ENCODE measurements at regions not wholly inside any gene's neighbourhood (a gene's known extent, or its start where the extent isn't known, plus 50 kb on each side); places are given as distances from the start of the nearest gene placed in this dataset.
"Not testable (repeated sequence)": the region's sequence is repeated elsewhere in the genome, so short reads cannot be mapped to it uniquely, and the experiment has no call there.

DNA sequence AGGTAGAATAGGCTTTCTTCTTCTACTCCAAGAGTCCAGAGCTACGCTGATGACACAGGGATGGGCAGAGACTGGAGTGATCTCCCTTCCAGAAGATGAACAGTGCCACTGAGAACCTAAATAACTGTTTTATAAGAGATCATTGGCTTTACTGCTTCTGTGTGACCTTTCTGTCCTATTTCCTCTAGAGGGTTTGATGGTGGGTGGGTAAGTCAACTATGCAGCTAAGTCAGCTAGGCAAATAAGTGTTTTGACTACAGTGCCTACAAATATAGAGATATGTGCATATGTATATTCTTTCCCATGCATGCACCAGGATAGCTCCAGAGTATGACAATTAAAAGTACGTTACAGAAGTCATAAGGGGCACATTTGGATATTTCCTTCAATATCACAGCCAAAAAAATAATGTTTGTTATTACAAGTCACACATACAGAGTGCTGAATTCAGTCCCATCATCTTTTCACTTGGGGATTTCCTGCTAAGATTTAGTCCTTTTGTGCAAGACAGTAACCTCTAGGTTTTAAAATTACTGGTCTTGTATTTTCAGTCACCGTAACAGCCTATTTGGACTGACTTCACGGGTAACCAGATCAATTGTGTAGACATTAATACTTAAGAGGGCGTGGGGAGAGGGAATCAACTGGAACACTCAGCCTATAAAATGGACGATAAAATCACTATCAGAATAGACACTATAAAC lies 412.6 kb upstream of the SOX5 start:
- H3K27ac Mint-ChIP-seq: no peak overlapping the region
- ChIA-PET CTCF (no interaction called here), POLR2A (no interaction called here)
- H3K4me3 Mint-ChIP-seq: no peak overlapping the region
- no peaks in the 10 kb centered on the region for H3K9me3 Mint-ChIP-seq
- no peaks in the 10 kb centered on the region for H3K27me3 Mint-ChIP-seq
- H3K36me3 Mint-ChIP-seq (ENCODE audit: low read depth): no peaks in the 10 kb centered on the region
- no peak for DNase-seq
- no peaks in the 10 kb centered on the region for H3K4me1 Mint-ChIP-seq

DNA sequence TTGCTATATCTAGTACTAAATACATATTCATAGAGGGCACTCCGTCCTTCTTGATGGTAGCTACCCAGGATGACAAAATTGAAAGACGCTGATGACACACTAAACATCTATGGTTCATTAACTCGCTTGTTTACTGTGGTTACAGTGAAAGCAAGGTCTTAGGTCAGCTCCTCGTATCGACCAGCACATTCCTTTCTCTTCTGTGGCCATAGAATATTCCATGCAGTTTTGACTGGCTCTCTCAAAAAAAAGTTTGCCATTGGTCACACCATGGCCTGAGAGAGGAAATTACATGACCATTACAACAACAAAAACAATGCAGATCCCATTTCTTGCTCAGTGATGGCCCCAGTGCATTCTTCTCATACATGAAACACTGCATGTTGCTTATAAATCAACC lies 411.4 kb upstream of the SOX5 start:
- Mint-ChIP-seq H3K9me3 (no peaks in the 10 kb centered on the region), H3K27ac (no peak overlapping the region), H3K4me1 (no peaks in the 10 kb centered on the region), H3K27me3 (no peaks in the 10 kb centered on the region), H3K36me3 (ENCODE audit: low read depth) (no peaks in the 10 kb centered on the region), H3K4me3 (no peak overlapping the region)
- no peak for DNase-seq
- CTCF ChIA-PET: no interaction called here
- POLR2A ChIA-PET: no interaction called here

- ChIA-PET POLR2A (no interaction called here), CTCF (no interaction called here)
- H3K36me3 Mint-ChIP-seq (ENCODE audit: low read depth): no peaks in the 10 kb centered on the region
- no peak overlapping the region for H3K27ac Mint-ChIP-seq
- no peak for DNase-seq
- no peaks in the 10 kb centered on the region for H3K27me3 Mint-ChIP-seq
- no peaks in the 10 kb centered on the region for H3K9me3 Mint-ChIP-seq
- no peak overlapping the region for H3K4me3 Mint-ChIP-seq
- no peaks in the 10 kb centered on the region for H3K4me1 Mint-ChIP-seq
Measured at GRCh38 chr12:24360461-24360860, 411.0 kb upstream of the SOX5 start.

GRCh38 chr12:24360057-24360456 lies 410.6 kb upstream of the SOX5 start:
- H3K9me3 Mint-ChIP-seq: no peaks in the 10 kb centered on the region
- no peaks in the 10 kb centered on the region for H3K27me3 Mint-ChIP-seq
- H3K4me1 Mint-ChIP-seq: no peaks in the 10 kb centered on the region
- CTCF ChIA-PET: no interaction called here
- no peaks in the 10 kb centered on the region for H3K36me3 Mint-ChIP-seq (ENCODE audit: low read depth)
- H3K4me3 Mint-ChIP-seq: no peak overlapping the region
- no peak for DNase-seq
- POLR2A ChIA-PET: no interaction called here
- H3K27ac Mint-ChIP-seq: no peak overlapping the region

DNA sequence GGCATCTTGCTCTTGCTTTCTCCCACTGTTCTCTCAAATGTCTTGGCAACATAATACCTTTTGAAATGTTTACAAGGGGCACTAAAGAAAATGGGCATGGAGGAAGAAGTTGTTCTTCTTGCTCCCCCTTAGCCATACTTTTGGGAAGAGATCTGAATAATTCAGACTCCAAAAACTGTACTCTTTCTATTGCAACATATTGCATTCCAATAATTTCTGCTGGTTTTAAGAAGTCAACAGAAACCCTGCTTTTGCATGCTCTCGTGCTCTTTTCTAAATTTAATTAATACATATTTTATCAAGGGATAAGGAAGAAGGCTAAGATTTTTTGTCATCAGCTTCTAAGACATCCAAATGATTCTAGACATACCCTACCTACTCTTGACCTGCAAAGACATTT lies 409.9 kb upstream of the SOX5 start:
- ChIA-PET CTCF (no interaction called here), POLR2A (no interaction called here)
- DNase-seq: no peak
- Mint-ChIP-seq H3K4me3 (no peak overlapping the region), H3K27ac (no peak overlapping the region), H3K36me3 (ENCODE audit: low read depth) (no peaks in the 10 kb centered on the region), H3K9me3 (no peaks in the 10 kb centered on the region), H3K4me1 (no peaks in the 10 kb centered on the region), H3K27me3 (no peaks in the 10 kb centered on the region)

DNA sequence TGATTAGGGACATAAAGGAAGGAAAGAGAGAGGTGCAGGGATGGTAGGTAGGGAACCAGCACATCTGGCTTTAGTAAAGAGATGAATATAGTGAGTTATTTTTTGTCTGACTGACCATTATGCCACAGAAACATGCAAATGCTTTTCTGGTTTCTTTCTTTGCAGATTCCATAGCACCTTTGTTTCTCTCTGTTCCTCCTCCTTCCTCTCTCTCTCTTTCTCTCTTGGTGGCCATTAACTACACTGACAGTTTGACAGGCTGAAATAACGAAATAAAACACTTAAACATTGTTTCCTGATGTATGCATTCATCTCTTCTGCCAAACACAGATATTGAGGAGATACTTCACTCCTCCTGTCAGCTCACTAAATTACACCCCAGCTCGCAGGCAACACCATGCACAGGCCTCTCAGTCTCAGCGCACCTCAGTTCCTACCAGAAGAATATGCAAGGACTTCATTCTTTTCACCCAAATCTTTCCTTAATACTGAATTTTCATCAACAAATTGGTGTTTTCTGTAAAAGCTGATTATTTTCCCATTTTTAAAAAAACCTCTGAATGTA lies 406.9 kb upstream of the SOX5 start:
- POLR2A ChIA-PET: no interaction called here
- Mint-ChIP-seq H3K36me3 (ENCODE audit: low read depth) (no peaks in the 10 kb centered on the region), H3K27ac (no peak overlapping the region), H3K27me3 (no peaks in the 10 kb centered on the region), H3K4me3 (no peak overlapping the region), H3K4me1 (no peaks in the 10 kb centered on the region), H3K9me3 (no peaks in the 10 kb centered on the region)
- DNase-seq: no peak
- CTCF ChIA-PET: no interaction called here

- no peaks in the 10 kb centered on the region for H3K36me3 Mint-ChIP-seq (ENCODE audit: low read depth)
- POLR2A ChIA-PET: no interaction called here
- no peak overlapping the region for H3K27ac Mint-ChIP-seq
- peaks cover 2% of the 10 kb centered on the region for H3K9me3 Mint-ChIP-seq
- CTCF ChIA-PET: no interaction called here
- H3K4me1 Mint-ChIP-seq: no peaks in the 10 kb centered on the region
- H3K27me3 Mint-ChIP-seq: no peaks in the 10 kb centered on the region
- no peak overlapping the region for H3K4me3 Mint-ChIP-seq
- DNase-seq: no peak
Measured at GRCh38 chr12:24352363-24352762, 402.9 kb upstream of the SOX5 start.

GRCh38 chr12:24349051-24349799 lies 399.8 kb upstream of the SOX5 start:
- H3K4me3 Mint-ChIP-seq: no peak overlapping the region
- H3K9me3 Mint-ChIP-seq: peaks cover 2% of the 10 kb centered on the region
- H3K27ac Mint-ChIP-seq: no peak overlapping the region
- ChIA-PET CTCF (no interaction called here), POLR2A (no interaction called here)
- no peak for DNase-seq
- no peaks in the 10 kb centered on the region for H3K4me1 Mint-ChIP-seq
- no peaks in the 10 kb centered on the region for H3K36me3 Mint-ChIP-seq (ENCODE audit: low read depth)
- H3K27me3 Mint-ChIP-seq: no peaks in the 10 kb centered on the region

DNA sequence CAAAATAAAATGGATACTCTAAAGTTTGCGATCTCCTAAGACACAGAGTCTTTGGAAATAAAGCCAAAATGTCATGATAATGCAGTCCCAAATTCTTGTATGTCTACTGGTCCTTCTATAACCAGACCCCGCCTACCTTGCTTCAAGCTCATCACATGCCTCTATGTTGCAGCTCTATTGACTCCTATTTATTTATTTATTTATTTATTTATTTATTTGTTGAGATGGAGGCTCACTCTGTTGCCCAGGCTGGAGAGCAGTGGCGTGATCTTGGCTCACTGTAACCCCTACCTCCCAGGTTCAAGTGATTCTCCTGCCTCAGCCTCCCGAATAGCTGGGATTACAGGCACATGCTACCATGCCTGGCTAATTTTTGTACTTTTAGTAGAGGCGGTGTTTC lies 398.7 kb upstream of the SOX5 start:
- H3K4me1 Mint-ChIP-seq; H3K36me3 Mint-ChIP-seq (ENCODE audit: low read depth); DNase-seq; H3K4me3 Mint-ChIP-seq; CTCF ChIA-PET; H3K27ac Mint-ChIP-seq; H3K9me3 Mint-ChIP-seq; POLR2A ChIA-PET; H3K27me3 Mint-ChIP-seq: not testable (repeated sequence)

- H3K27ac Mint-ChIP-seq: no peak overlapping the region
- H3K4me1 Mint-ChIP-seq: no peaks in the 10 kb centered on the region
- no peaks in the 10 kb centered on the region for H3K36me3 Mint-ChIP-seq (ENCODE audit: low read depth)
- no peak overlapping the region for H3K4me3 Mint-ChIP-seq
- peaks cover 3% of the 10 kb centered on the region for H3K9me3 Mint-ChIP-seq
- CTCF ChIA-PET: no interaction called here
- H3K27me3 Mint-ChIP-seq: no peaks in the 10 kb centered on the region
- POLR2A ChIA-PET: no interaction called here
- DNase-seq: no peak
Measured at GRCh38 chr12:24328261-24328660, 378.8 kb upstream of the SOX5 start.

DNA sequence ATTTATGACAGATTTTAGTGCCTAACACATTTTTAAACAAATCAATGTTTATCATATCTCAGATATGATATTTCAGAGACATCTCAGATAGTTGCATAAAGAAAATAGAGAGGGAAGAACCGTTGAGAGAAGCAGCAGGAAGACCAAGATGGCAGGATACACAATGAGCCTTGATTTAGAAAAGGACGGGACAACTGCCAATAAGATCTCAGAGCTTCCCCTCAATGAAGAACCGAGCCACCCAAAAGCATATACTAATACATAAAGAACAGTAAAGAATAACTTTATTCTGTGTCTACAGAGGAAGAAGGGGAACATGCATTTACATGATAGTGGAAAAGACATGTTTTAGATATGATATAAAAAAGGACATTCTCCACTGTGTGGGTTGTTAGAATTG lies 375.9 kb upstream of the SOX5 start:
- no peaks in the 10 kb centered on the region for H3K36me3 Mint-ChIP-seq (ENCODE audit: low read depth)
- no peak overlapping the region for H3K27ac Mint-ChIP-seq
- H3K4me1 Mint-ChIP-seq: no peaks in the 10 kb centered on the region
- CTCF ChIA-PET: no interaction called here
- POLR2A ChIA-PET: no interaction called here
- H3K27me3 Mint-ChIP-seq: no peaks in the 10 kb centered on the region
- no peak for DNase-seq
- no peak overlapping the region for H3K4me3 Mint-ChIP-seq
- peaks cover 3% of the 10 kb centered on the region for H3K9me3 Mint-ChIP-seq

- H3K4me3 Mint-ChIP-seq: no peak overlapping the region
- H3K27ac Mint-ChIP-seq: no peak overlapping the region
- POLR2A ChIA-PET: no interaction called here
- H3K36me3 Mint-ChIP-seq (ENCODE audit: low read depth): no peaks in the 10 kb centered on the region
- CTCF ChIA-PET: no interaction called here
- no peaks in the 10 kb centered on the region for H3K4me1 Mint-ChIP-seq
- H3K9me3 Mint-ChIP-seq: peaks cover 7% of the 10 kb centered on the region
- no peaks in the 10 kb centered on the region for H3K27me3 Mint-ChIP-seq
- DNase-seq: no peak
Measured at GRCh38 chr12:24307716-24308335, 358.4 kb upstream of the SOX5 start.

- ChIA-PET POLR2A (no interaction called here), CTCF (no interaction called here)
- no peak overlapping the region for H3K27ac Mint-ChIP-seq
- DNase-seq: no peak
- H3K4me1 Mint-ChIP-seq: no peaks in the 10 kb centered on the region
- H3K4me3 Mint-ChIP-seq: no peak overlapping the region
- H3K36me3 Mint-ChIP-seq (ENCODE audit: low read depth): no peaks in the 10 kb centered on the region
- H3K27me3 Mint-ChIP-seq: no peaks in the 10 kb centered on the region
- peaks cover 7% of the 10 kb centered on the region for H3K9me3 Mint-ChIP-seq
Measured at GRCh38 chr12:24307153-24307552, 357.7 kb upstream of the SOX5 start.

- POLR2A ChIA-PET: no interaction called here
- Mint-ChIP-seq H3K4me3 (no peak overlapping the region), H3K4me1 (no peaks in the 10 kb centered on the region), H3K27me3 (no peaks in the 10 kb centered on the region), H3K27ac (no peak overlapping the region), H3K36me3 (ENCODE audit: low read depth) (no peaks in the 10 kb centered on the region), H3K9me3 (peaks cover 7% of the 10 kb centered on the region)
- no peak for DNase-seq
- CTCF ChIA-PET: no interaction called here
Measured at GRCh38 chr12:24306001-24306400, 356.5 kb upstream of the SOX5 start.

All from activated CD4-positive, alpha-beta memory T cell treated with anti-CD3 and anti-CD28 coated beads, Interleukin-2, amount 10 ng/mL, durations not matched to agents 7 days and 5 days (primary cell).